ENCODE measurements at regions not wholly inside any gene's neighbourhood (a gene's known extent, or its start where the extent isn't known, plus 50 kb on each side); places are given as distances from the start of the nearest gene placed in this dataset.

DNA sequence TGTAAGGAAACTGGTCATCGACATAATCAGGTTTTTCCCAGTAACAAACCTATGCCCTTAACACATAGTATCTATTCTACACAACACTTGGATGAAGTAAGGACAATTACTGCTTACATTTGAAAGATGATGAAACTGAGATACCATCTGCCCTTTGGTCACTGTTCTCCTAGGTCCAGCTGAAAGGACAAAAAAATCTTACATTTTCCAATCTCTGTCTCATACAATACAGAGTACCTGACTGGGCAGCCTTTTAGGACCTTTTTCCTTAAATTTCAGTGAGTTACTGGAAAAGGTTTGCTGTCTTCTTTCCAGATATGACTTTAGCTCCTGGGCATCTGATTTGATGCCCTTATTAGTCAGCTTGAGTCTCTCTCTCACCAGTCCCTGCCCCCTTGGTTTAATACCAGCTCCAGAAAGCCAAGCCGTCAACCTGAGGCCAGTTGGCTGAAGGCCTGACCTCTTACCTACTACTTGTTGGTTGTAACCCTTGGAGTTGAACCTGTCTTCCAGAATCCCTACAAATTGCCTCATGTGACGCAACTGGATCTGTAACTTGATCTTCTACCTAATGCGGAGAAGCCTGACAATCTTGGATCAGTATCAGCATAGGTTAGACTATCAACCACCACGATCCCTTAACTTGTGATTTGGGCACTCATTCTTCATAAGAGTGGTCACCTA, 355.3 kb upstream of the ZNF385D start:
- no peak overlapping the region for H3K27ac ChIP-seq
- TF ChIP-seq CTCF (conservative IDR thresholded peaks at IDR 0.05) = no peak

DNA sequence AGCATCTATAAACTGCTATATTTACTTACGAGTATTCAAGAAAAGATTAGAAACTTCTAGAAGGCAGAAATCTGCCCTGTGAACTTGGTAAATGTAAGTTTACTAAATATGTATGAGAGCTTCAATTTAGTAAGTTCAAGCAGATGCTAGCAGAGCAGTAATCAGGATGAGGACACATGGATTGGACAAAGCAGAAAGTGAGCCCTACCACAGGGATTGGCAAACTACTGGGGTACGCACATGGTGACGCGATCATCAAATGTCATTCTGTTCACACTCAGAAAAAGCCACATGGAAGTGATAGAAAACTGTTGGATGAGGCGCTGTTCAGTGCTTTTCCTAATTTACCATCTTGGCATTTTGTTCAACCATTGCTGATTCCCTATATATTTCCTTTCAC, 360.2 kb upstream of the ZNF385D start:
- H3K27ac ChIP-seq = no peak overlapping the region
- TF ChIP-seq CTCF (conservative IDR thresholded peaks at IDR 0.05) = no peak

GRCh38 chr3:22113453-22113852, 362.4 kb upstream of the ZNF385D start:
- TF ChIP-seq CTCF (conservative IDR thresholded peaks at IDR 0.05) = no peak
- H3K27ac ChIP-seq = no peak overlapping the region

DNA sequence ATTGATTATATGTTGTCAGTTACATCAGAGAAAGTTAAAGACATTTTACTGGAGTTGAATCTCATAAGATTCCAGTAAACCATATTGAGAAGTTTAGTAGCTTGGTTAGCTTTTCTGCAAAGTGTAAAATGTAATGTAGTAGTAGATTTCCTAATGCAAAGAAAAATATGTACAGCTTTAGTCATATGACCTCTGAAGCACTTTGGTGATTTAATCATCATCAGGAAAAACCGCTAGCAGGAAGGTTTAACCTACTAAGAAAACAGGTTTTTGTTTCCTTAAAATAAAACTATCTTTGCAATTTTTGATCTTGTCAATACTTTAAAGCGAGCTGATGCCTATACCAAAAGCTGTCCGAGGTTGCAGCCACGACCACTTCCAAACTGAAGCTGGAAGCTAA, 364.6 kb upstream of the ZNF385D start:
- H3K27ac ChIP-seq = no peak overlapping the region
- no peak for TF ChIP-seq CTCF (conservative IDR thresholded peaks at IDR 0.05)

DNA sequence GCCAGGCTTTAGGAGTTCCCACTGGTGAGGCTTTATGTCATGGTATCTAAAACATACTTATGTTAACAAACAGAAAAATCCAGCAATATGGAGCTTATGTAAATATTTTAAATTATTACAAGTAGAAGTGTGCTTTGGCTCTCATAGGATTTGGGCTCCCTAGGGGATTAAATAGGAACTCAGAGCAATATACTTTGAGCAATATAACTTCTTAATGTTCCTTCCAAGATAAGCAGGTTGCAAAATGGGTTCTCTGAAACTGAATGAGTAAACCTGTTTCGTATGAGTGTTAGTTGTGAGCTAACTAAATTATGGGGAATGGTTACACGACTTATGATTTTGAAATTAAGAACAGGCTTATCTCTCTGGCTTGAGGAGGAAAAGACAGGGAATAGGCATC, 366.1 kb upstream of the ZNF385D start:
- TF ChIP-seq CTCF (conservative IDR thresholded peaks at IDR 0.05) = no peak
- H3K27ac ChIP-seq = no peak overlapping the region

DNA sequence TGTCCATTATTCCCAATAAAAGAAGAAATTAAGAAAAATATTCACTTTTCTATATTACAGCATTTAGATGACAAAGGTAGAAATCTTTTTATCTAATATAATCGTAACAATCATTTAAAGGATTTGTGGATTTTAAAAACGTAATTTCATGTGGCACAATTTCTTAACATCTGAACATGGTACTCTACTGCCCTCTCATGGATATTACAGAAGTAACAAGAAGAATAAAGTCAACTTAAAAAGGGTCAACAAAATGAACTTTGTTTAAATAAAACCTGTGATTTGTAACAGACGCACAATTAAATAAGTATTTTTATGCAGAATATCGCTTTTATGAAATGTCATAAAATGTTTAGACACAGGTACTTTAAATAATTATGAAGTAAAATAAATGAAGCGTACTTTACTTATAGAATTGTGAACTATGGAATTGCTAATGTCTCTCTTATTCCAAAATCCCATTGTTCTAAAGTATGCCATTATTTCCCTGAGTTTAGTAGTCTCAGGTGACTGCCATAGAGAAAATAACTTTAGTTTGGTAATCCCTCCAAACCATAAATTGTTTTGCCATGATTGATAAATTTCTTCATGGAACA, 366.8 kb upstream of the ZNF385D start:
- H3K27ac ChIP-seq = no peak overlapping the region

DNA sequence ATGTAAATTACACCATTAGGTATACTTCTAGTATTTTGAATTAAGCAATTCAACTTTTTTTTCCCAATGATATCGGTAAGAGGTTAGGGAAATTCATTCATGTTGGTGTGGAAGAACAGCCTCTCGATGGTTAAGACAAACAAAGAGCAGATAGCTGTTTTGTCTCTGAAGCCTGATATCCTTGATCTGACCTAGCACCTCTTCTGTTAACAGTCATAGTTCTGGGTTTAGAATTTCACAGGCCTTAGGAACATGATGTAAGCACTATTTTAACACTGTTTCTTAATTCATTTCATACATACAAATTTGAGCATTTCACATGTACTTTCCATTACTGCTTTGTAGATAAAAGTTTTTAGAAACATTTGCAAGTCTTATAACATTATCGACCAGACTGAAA, 367.5 kb upstream of the ZNF385D start:
- no peak overlapping the region for H3K27ac ChIP-seq
- no peak for TF ChIP-seq CTCF (conservative IDR thresholded peaks at IDR 0.05)

More for the DNA sequence above, 366.8 kb upstream of the ZNF385D start:
- peak; percentile 89 for TF ChIP-seq CTCF (conservative IDR thresholded peaks at IDR 0.05)
